H9 (cell line): ENCODE measurements at regions not wholly inside any gene's neighbourhood (a gene's known extent, or its start where the extent isn't known, plus 50 kb on each side); places are given as distances from the start of the nearest gene placed in this dataset.
A peak's percentile ranks its signal among the peaks of the same experiment; 100 is the strongest.

ENCODE experiments used
- DNase-seq: peaks from one replicate; pipeline ENCODE4 v3.0.0-alpha.2; 2017
- H2AFZ ChIP-seq: one replicate; pipeline ENCODE4 v1.6.1; 2013; ENCODE audit warnings: mild to moderate bottlenecking, low read length, control low read depth, moderate library complexity
- H2AK5ac ChIP-seq: 2 replicates; pipeline ENCODE4 v1.6.1; 2013; ENCODE audit warnings: low read length, control low read depth, mixed read lengths; ENCODE audit not compliant: insufficient read length
- H2BK120ac ChIP-seq: one replicate; pipeline ENCODE4 v1.6.1; 2013; ENCODE audit warnings: low read depth, mild to moderate bottlenecking, low read length, control low read depth, inconsistent platforms; ENCODE audit not compliant: poor library complexity, severe bottlenecking
- H2BK12ac ChIP-seq: 2 replicates; pipeline ENCODE4 v1.6.1; 2013; ENCODE audit warnings: low read length, control low read depth, mixed read lengths, low read depth; ENCODE audit not compliant: insufficient read length
- H2BK15ac ChIP-seq: 2 replicates; pipeline ENCODE4 v1.6.1; 2013; ENCODE audit warnings: low read depth, low read length, control low read depth
- H2BK20ac ChIP-seq: one replicate; pipeline ENCODE4 v1.6.1; 2013; ENCODE audit warnings: low read depth, mild to moderate bottlenecking, low read length, control low read depth, inconsistent platforms; ENCODE audit not compliant: poor library complexity, severe bottlenecking
- H2BK5ac ChIP-seq: 2 replicates; pipeline ENCODE4 v1.6.1; 2013; ENCODE audit warnings: low read length, control low read depth, mixed read lengths; ENCODE audit not compliant: insufficient read length
- H3K14ac ChIP-seq: 2 replicates; pipeline ENCODE4 v1.6.1; 2013; ENCODE audit warnings: low read length, control low read depth; ENCODE audit not compliant: insufficient read depth
- H3K18ac ChIP-seq: 2 replicates; pipeline ENCODE4 v1.6.1; 2013; ENCODE audit warnings: low read depth, mild to moderate bottlenecking, mixed read lengths, low read length, control low read depth; ENCODE audit not compliant: insufficient read length
- H3K23ac ChIP-seq: 2 replicates; pipeline ENCODE4 v1.6.1; 2013; ENCODE audit warnings: low read length, control low read depth, mixed read lengths, low read depth; ENCODE audit not compliant: insufficient read length
- H3K23me2 ChIP-seq: 2 replicates; pipeline ENCODE4 v1.6.1; 2013; ENCODE audit warnings: low read depth, mild to moderate bottlenecking, mixed read lengths, low read length, control low read depth; ENCODE audit not compliant: insufficient read length, poor library complexity, severe bottlenecking
- H3K27ac ChIP-seq: 2 replicates; pipeline ENCODE4 v1.5.1; 2013; ENCODE audit warnings: low read length, control low read depth, mixed read lengths, low read depth; ENCODE audit not compliant: insufficient read length
- H3K27me3 ChIP-seq: 2 replicates; pipeline ENCODE4 v1.6.1; 2013; ENCODE audit warnings: low read length, control low read depth, inconsistent platforms; ENCODE audit not compliant: insufficient read depth
- H3K4ac ChIP-seq: 2 replicates; pipeline ENCODE4 v1.6.1; 2013; ENCODE audit warnings: low read depth, mild to moderate bottlenecking, control low read depth, inconsistent platforms, low read length, moderate library complexity
- H3K4me1 ChIP-seq: 2 replicates; pipeline ENCODE4 v1.6.1; 2013; ENCODE audit warnings: low read length, control low read depth, inconsistent platforms; ENCODE audit not compliant: insufficient read depth
- H3K4me2 ChIP-seq: 2 replicates; pipeline ENCODE4 v1.6.1; 2013; ENCODE audit warnings: low read length, control low read depth, mixed read lengths; ENCODE audit not compliant: insufficient read length, insufficient read depth
- H3K56ac ChIP-seq: 2 replicates; pipeline ENCODE4 v1.6.1; 2013; ENCODE audit warnings: low read depth, mild to moderate bottlenecking, mixed read lengths, low read length, control low read depth; ENCODE audit not compliant: insufficient read length
- H3K79me1 ChIP-seq: 2 replicates; pipeline ENCODE4 v1.6.1; 2013; ENCODE audit warnings: low read depth, mild to moderate bottlenecking, moderate library complexity, low read length, control low read depth, inconsistent platforms; ENCODE audit not compliant: insufficient read depth, poor library complexity, severe bottlenecking
- H3K79me2 ChIP-seq: 2 replicates; pipeline ENCODE4 v1.6.1; 2013; ENCODE audit warnings: low read length, control low read depth, inconsistent platforms; ENCODE audit not compliant: insufficient read depth
- H3K9ac ChIP-seq: 2 replicates; pipeline ENCODE4 v1.6.1; 2013; ENCODE audit warnings: low read length, control low read depth, mixed read lengths; ENCODE audit not compliant: insufficient read length; ENCODE audit errors: extremely low read depth
- H3K9me3 ChIP-seq: one replicate; pipeline ENCODE4 v1.6.1; 2013; ENCODE audit warnings: low read depth, low read length, inconsistent platforms; ENCODE audit not compliant: control insufficient read depth
- H3T11ph ChIP-seq: one replicate; pipeline ENCODE4 v1.6.1; 2013; ENCODE audit warnings: mild to moderate bottlenecking, low read length, control low read depth, inconsistent platforms
- H4K20me1 ChIP-seq: one replicate; pipeline ENCODE4 v1.6.1; 2013; ENCODE audit not compliant: control insufficient read depth, insufficient read length, insufficient read depth
- H4K5ac ChIP-seq: 2 replicates; pipeline ENCODE4 v1.6.1; 2013; ENCODE audit warnings: low read depth, mild to moderate bottlenecking, mixed read lengths, low read length, control low read depth; ENCODE audit not compliant: insufficient read length
- H4K8ac ChIP-seq: replicated peaks from 2 replicates; pipeline ENCODE4 v1.6.1; 2013; ENCODE audit warnings: low read length, control low read depth, mixed read lengths, low read depth; ENCODE audit not compliant: insufficient read length
- H4K91ac ChIP-seq: 2 replicates; pipeline ENCODE4 v1.6.1; 2013; ENCODE audit warnings: low read depth, mild to moderate bottlenecking, moderate library complexity, mixed read lengths, low read length, control low read depth; ENCODE audit not compliant: insufficient read length
- H3K27ac Mint-ChIP-seq, 3 experiments: 2 replicates in 2 of 3; 3 replicates in 1 of 3; pipeline ENCODE4 v1.8.0; 2020 to 2021; ENCODE audit warnings: mixed read lengths in 3 of 3, mild to moderate bottlenecking in 1 of 3, moderate library complexity in 1 of 3
- H3K27me3 Mint-ChIP-seq: 2 replicates; pipeline ENCODE4 v1.8.0; 2021; ENCODE audit warnings: low read depth, mild to moderate bottlenecking, moderate library complexity, mixed read lengths
- H3K36me3 Mint-ChIP-seq, 3 experiments: 2 replicates in 2 of 3; 3 replicates in 1 of 3; pipeline ENCODE4 v1.8.0; 2020 to 2021; ENCODE audit warnings: low read depth in 3 of 3, mixed read lengths in 3 of 3; ENCODE audit not compliant: insufficient read depth in 1 of 3
- H3K4me1 Mint-ChIP-seq, 2 experiments: 2 replicates each; pipeline ENCODE4 v1.8.0; 2020; ENCODE audit warnings: mixed read lengths in 2 of 2
- H3K4me3 Mint-ChIP-seq, 2 experiments: 2 replicates in 1 of 2; 3 replicates in 1 of 2; pipeline ENCODE4 v1.8.0; 2020 to 2021; ENCODE audit warnings: mild to moderate bottlenecking in 2 of 2, mixed read lengths in 2 of 2, moderate library complexity in 1 of 2
- H3K9me3 Mint-ChIP-seq, 2 experiments: 2 replicates in 1 of 2; 3 replicates in 1 of 2; pipeline ENCODE4 v1.8.0; 2020; ENCODE audit warnings: mild to moderate bottlenecking in 2 of 2, mixed read lengths in 2 of 2, moderate library complexity in 1 of 2
- CTCF ChIP-seq: fragments of 200-600 bp; sonication (generic); conservative IDR thresholded peaks from 3 replicates; pipeline ENCODE4 v1.8.0; 2021; ENCODE audit warnings: antibody characterized with exemption, mild to moderate bottlenecking
- WGBS: extraction: QIAGEN DNeasy Blood & Tissue Kit; methylation state at CpG from one replicate; pipeline ENCODE4 v1.1.7; 2013; ENCODE audit warnings: missing lambda C conversion rate, low lambda C conversion rate, mixed read lengths; ENCODE audit not compliant: insufficient read length; ENCODE audit errors: extremely low coverage; 5-methylcytosine and 5-hydroxymethylcytosine counted together

DNA sequence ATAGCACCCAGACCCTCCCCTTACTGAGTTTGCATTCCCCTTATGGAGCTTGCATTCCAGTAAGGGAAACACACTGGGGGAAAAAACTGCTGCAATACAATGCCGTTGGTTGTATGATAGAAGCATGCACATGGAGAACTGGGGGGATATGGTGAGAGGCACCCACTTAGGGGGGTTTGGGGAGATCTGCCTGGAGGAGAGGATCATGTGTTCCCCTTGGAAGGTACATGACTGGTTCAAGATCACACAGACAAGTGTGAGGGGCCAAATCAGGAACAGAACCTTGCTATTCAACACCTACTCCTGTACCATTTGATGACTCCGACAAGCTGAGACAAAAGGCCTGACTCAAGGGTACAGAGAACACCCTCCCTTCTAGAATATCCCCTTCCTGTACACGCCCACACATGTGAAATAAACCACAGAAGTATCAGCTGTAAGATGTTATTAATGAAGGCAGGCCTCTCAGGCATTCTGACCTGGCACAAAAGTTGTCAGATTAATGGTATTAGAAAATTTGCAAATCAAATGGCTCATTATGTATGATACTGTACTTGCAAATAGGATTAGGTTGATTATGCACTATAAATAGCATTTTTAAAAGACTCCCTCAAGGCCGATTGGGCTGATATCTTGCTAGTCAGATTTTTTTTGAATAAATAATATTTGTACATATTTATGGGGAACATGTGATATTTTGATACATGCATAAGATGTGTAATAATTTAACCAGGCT lies 122.2 kb downstream of the NPY start:
- peaks cover 14% of the 10 kb centered on the region; the same call in 1 of the 2 replicates for H3K79me2 ChIP-seq
- no peak overlapping the region for H2BK5ac ChIP-seq
- Mint-ChIP-seq H3K9me3 (peaks cover 15 to 18% of the 10 kb centered on the region in 2 experiments), H3K4me1 (peaks cover 59% of the 10 kb centered on the region in 2 experiments), H3K27ac (peak overlapping the region; percentile 9 to 75 (median 10); a peak in 5 of 7 replicates), H3K27me3 (no peaks in the 10 kb centered on the region), H3K36me3 (peaks cover 51 to 82% (median 62%) of the 10 kb centered on the region in 3 experiments), H3K4me3 (peak overlapping the region; percentile 1 to 32; a peak in 4 of 5 replicates)
- no peak overlapping the region for H3K18ac ChIP-seq
- H4K91ac ChIP-seq = no peak overlapping the region
- TF ChIP-seq CTCF = no peak
- DNase-seq = peak; percentile 64
- no peak overlapping the region for H3K14ac ChIP-seq
- no peak overlapping the region for H4K8ac ChIP-seq
- H3K4ac ChIP-seq = no peak overlapping the region
- no peak overlapping the region for H3K23ac ChIP-seq
- H3K9ac ChIP-seq = no peak overlapping the region
- peaks cover 4% of the 10 kb centered on the region for H3K9me3 ChIP-seq
- no peak overlapping the region for H3K27ac ChIP-seq
- H2BK15ac ChIP-seq = no peak overlapping the region
- H3K23me2 ChIP-seq = peaks cover 6% of the 10 kb centered on the region
- H2AFZ ChIP-seq = no peak overlapping the region
- no peak overlapping the region for H2BK20ac ChIP-seq
- no peaks in the 10 kb centered on the region for H3K27me3 ChIP-seq
- H2AK5ac ChIP-seq = no peak overlapping the region
- no peak overlapping the region for H2BK120ac ChIP-seq
- no peak overlapping the region for H4K5ac ChIP-seq
- H4K20me1 ChIP-seq = no peaks in the 10 kb centered on the region
- WGBS = no CpG with 5 or more reads among the region's 4 CpGs
- H3K4me1 ChIP-seq = peaks cover 6% of the 10 kb centered on the region; the same call in 1 of the 2 replicates
- H3K79me1 ChIP-seq = no peaks in the 10 kb centered on the region
- no peak overlapping the region for H2BK12ac ChIP-seq
- no peak overlapping the region for H3K56ac ChIP-seq
- no peak overlapping the region for H3T11ph ChIP-seq
- H3K4me2 ChIP-seq = no peak overlapping the region
